ENCODE measurements at regions not wholly inside any gene's neighbourhood (a gene's known extent, or its start where the extent isn't known, plus 50 kb on each side); places are given as distances from the start of the nearest gene placed in this dataset.

DNA sequence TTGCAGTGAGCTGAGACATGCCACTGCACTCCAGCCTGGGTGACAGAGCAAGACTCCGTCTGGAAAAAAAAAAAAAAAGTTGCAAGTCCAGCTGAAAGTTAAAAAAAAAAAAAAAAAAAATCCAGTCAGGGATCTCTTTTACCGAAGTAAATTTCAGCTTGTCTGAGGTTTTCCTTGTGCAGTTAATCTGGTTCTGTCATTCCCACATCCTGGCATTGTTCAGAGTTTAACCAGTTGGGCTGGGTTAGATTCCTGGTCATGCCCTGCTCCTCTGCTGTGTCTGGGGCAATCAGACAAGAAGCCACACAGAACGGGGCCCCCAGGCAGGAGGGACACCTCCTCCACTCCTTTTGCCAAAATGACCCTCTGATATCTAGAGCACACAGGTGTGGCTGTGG is 84.1 kb upstream of the KLHL25 start:
- no peak for TF ChIP-seq POLR2A (IDR thresholded peaks at IDR 0.05; ENCODE audit: extremely low read depth, insufficient read length)
- TF ChIP-seq, protein P1, sequence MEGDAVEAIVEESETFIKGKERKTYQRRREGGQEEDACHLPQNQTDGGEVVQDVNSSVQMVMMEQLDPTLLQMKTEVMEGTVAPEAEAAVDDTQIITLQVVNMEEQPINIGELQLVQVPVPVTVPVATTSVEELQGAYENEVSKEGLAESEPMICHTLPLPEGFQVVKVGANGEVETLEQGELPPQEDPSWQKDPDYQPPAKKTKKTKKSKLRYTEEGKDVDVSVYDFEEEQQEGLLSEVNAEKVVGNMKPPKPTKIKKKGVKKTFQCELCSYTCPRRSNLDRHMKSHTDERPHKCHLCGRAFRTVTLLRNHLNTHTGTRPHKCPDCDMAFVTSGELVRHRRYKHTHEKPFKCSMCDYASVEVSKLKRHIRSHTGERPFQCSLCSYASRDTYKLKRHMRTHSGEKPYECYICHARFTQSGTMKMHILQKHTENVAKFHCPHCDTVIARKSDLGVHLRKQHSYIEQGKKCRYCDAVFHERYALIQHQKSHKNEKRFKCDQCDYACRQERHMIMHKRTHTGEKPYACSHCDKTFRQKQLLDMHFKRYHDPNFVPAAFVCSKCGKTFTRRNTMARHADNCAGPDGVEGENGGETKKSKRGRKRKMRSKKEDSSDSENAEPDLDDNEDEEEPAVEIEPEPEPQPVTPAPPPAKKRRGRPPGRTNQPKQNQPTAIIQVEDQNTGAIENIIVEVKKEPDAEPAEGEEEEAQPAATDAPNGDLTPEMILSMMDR (IDR thresholded peaks at IDR 0.05; ENCODE audit: low read depth, low read length): no peak
